ENCODE measurements at regions not wholly inside any gene's neighbourhood (a gene's known extent, or its start where the extent isn't known, plus 50 kb on each side); places are given as distances from the start of the nearest gene placed in this dataset.

DNA sequence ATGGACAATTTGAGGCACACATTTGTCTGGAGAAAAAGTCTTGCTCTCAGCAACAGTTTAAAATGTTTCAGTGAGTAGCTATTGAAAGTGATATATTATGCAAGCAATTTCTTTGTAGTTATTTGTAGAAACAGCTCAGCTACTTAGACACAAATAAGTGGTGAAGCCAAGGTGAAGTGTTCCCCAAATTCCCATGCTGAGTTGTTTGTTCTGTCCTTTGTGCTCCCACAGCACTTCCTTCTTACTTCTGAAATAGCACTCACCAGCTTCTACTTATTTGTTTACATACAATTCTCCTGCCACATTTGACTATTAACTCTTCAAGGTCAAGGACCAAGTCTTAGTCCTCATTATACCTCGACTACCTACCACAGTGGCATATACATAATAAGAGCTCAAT lies 638.6 kb upstream of the LRRC4C start:
- no peak for DNase-seq (ENCODE audit: extremely low spot score, insufficient read length, low read depth)
- no peak for FAIRE-seq

GRCh38 chr11:42112866-42113265 lies 653.4 kb upstream of the LRRC4C start:
- DNase-seq (ENCODE audit: extremely low spot score, insufficient read length, low read depth) (no peak), FAIRE-seq (no peak)

DNA sequence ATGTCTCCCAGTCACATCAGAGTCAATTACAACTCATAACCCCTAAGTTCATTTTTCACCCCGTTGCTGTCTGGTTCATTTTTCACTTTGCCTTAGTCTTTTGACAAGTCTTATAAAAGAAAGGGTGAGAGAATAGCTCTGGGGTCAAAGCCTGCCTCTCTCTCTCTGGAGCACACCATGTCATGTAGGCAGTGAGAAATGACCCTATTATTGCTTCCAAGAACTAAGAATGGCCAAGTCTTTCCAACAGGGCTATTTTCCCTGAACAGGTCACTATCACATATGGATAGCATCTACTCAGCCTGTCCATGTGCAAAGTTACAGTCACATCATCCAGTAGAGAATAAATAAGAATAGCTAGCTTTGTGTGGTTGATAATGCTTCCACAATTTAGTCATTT lies 655.5 kb upstream of the LRRC4C start:
- no peak for DNase-seq (ENCODE audit: extremely low spot score, insufficient read length, low read depth)

GRCh38 chr11:42138454-42138853 lies 679.0 kb upstream of the LRRC4C start:
- FAIRE-seq (no peak), DNase-seq (ENCODE audit: extremely low spot score, insufficient read length, low read depth) (no peak)

More for the DNA sequence above, 655.5 kb upstream of the LRRC4C start:
- FAIRE-seq: no peak

GRCh38 chr11:42145311-42145710 lies 685.9 kb upstream of the LRRC4C start:
- FAIRE-seq (no peak), DNase-seq (ENCODE audit: extremely low spot score, insufficient read length, low read depth) (no peak)

DNA sequence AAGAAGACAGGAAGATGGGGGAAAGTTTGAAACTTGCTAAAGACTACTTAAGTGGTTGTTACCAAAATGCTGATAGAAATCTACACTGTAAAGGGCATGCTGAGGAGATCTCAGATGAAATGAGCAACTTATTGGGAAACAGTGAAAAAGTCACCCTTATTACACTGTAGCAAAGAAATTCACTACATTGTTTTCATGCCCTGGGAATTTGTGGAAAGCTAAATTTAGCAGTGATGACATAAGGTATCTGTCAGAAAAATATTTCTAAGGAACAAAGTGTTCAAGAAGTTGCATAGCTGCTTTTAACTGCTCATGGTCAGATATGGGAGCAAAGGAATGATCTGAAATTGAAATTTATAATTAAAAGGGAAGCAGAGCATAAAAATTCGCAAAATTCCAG lies 702.4 kb upstream of the LRRC4C start:
- DNase-seq (ENCODE audit: extremely low spot score, insufficient read length, low read depth) (no peak), FAIRE-seq (no peak)

GRCh38 chr11:42169191-42169590 lies 709.7 kb upstream of the LRRC4C start:
- DNase-seq (ENCODE audit: extremely low spot score, insufficient read length, low read depth) (no peak), FAIRE-seq (no peak)

DNA sequence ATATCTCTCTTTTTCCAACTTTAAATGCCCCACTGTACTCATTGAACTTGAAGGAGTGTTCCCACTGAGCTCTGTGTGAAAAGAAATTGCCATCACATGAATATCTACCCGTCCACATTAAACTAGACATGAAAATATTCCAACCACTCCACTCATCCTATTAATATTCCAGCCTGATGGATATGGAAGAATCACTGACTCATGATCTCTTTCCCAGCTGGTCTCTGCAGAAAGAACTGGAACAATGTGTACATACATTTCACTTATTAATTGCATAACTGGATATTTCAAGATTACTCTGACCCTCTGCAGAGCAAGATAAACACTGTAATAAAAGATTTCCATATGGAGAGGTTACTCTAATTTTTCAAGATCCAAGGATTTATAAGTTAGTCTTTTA lies 711.1 kb upstream of the LRRC4C start:
- FAIRE-seq (no peak), DNase-seq (ENCODE audit: extremely low spot score, insufficient read length, low read depth) (no peak)

GRCh38 chr11:42171046-42171445 lies 711.6 kb upstream of the LRRC4C start:
- FAIRE-seq (no peak), DNase-seq (ENCODE audit: extremely low spot score, insufficient read length, low read depth) (no peak)

DNA sequence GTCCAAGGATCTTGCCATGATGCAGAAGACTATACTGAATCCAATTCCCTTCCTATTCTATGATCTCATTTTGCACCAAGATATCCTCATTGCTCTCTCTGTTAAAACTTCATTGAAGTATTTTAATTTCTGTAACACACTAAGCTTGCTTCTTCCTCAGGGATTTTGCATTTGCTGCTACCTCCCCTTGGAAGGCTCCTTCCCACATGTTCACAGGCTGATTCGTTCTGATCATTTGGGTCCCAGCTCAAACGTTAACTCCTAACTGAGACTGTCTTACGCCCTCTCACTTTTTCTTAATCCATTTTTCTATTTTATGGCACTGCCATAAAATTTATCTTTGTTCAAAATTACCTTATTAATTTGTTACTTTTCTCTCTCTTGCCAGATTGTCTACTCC lies 713.0 kb upstream of the LRRC4C start:
- DNase-seq (ENCODE audit: extremely low spot score, insufficient read length, low read depth) (no peak), FAIRE-seq (no peak)

- DNase-seq (ENCODE audit: extremely low spot score, insufficient read length, low read depth) (no peak), FAIRE-seq (no peak)
Measured at GRCh38 chr11:42175203-42175602, 715.8 kb upstream of the LRRC4C start.

GRCh38 chr11:42179216-42179615 lies 719.8 kb upstream of the LRRC4C start:
- FAIRE-seq: no peak
- DNase-seq (ENCODE audit: extremely low spot score, insufficient read length, low read depth): no peak

GRCh38 chr11:42195289-42196013 lies 736.0 kb upstream of the LRRC4C start:
- no peak for FAIRE-seq
- DNase-seq (ENCODE audit: extremely low spot score, insufficient read length, low read depth): no peak

DNA sequence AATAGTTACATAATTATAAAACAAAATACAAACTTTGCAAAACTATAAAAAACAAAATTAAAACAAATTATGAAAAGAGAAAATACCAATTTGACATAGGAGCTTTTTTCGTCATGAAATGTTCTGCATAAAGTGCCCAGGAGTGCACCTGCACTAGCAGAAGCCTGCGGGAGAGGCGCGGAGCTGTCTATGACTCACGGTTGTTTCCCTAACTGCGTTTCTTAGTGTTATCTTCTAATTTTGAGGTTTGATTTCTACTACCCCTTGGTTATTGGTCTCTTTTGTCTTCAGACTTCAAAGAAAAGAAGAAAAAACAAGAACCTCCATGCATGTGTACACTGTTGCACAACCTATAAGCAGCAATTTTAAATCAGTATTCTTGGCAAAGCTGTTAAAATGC lies 740.9 kb upstream of the LRRC4C start:
- no peak for FAIRE-seq
- DNase-seq (ENCODE audit: extremely low spot score, insufficient read length, low read depth): no peak

- no peak for FAIRE-seq
- no peak for DNase-seq (ENCODE audit: extremely low spot score, insufficient read length, low read depth)
Measured at GRCh38 chr11:42201603-42202148, 742.2 kb upstream of the LRRC4C start.

- no peak for DNase-seq (ENCODE audit: extremely low spot score, insufficient read length, low read depth)
- no peak for FAIRE-seq
Measured at GRCh38 chr11:42205518-42205917, 746.1 kb upstream of the LRRC4C start.

DNA sequence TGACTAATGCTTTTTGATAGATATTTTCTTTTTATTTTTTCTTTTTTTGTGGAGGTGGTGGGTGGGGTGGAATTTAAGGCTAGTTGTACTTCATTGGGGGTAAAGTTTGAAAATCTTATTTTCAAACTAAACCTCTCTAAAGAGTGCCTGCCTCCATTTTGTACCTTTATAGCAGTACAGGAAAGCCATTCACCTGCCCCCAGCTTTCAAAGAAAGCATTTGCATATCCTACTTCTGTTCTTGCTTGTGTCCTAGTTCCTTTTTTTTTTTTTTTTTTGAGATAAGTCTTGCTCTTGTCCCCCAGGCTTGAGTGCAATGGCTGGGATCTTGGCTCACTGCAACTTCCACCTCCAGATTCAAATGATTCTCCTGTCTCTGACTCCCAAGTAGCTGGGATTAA lies 766.2 kb upstream of the LRRC4C start:
- DNase-seq (ENCODE audit: extremely low spot score, insufficient read length, low read depth): no peak
- no peak for FAIRE-seq

GRCh38 chr11:42232673-42233072 lies 773.2 kb upstream of the LRRC4C start:
- DNase-seq (ENCODE audit: extremely low spot score, insufficient read length, low read depth) (no peak), FAIRE-seq (no peak)

DNA sequence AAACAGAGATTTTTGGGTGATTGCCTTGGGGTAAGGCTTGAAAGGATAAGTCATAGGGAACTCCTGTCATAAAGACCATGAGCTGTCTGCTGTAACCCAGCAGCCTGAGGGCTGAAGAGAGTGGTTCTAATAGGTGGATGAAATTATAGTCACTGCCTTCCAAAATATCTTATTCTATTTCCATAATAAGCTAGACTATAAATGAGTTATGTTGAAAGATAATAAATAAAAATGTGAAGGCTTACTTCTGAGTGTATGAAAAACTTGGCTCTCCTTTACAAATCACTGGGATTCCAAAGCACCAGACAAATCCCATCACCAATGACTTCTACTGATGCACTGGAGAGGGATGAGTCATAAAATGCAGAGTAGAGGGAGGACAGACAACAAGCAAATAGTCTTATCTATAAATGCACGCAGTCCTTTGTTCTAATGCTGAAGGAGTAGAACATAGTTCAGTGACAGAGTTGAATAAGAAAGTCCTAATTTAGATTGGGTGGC lies 775.0 kb upstream of the LRRC4C start:
- no peak for DNase-seq (ENCODE audit: extremely low spot score, insufficient read length, low read depth)
- FAIRE-seq: no peak

DNA sequence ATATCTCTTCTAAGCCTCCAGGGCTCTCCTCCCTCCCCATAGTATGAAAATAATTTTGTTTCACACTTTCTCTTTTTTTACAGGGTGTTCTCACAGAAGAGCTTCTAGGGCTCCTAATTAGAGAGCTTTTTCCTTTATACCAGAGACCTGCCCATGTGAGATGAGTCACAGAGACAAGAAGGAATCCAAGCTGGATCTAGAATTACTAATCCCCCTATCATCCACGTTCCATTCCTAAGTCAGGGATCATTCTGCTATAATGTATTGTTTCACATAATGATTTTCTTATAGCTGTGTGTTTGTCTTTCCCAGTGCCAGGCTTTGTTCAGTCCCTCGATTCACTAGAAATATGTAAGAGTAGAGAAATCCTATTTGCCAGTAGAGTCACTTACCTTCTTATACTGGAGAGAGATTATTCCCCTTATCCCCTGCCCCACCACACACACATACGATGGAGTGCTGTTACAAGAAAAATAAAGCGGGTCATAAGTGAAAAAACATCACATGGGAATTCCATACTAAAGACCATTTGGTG lies 778.3 kb upstream of the LRRC4C start:
- FAIRE-seq (no peak), DNase-seq (ENCODE audit: extremely low spot score, insufficient read length, low read depth) (no peak)

GRCh38 chr11:42239188-42239587 lies 779.7 kb upstream of the LRRC4C start:
- FAIRE-seq (no peak), DNase-seq (ENCODE audit: extremely low spot score, insufficient read length, low read depth) (no peak)

DNA sequence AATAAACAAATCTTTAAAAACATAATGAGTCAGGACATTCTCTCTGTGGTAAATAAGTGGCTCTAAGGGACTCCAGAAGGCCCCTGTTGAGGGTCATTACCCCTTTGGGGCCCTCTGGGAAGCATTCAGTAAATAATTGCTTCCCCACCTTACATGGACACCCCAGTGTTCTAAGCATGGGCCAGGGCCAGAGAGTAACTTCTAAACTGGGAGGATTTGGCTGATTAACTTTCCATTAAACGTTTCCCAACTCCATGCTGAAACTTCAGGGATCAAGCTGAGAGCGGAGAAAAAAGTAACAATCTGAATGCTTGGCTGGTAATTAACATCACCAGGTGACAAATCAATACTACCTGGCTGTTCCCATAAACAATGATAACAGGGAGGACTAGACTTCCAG lies 783.9 kb upstream of the LRRC4C start:
- DNase-seq (ENCODE audit: extremely low spot score, insufficient read length, low read depth) (no peak), FAIRE-seq (no peak)
